GM21360 (cell line): ENCODE measurements at regions not wholly inside any gene's neighbourhood (a gene's known extent, or its start where the extent isn't known, plus 50 kb on each side); places are given as distances from the start of the nearest gene placed in this dataset.

Source experiments
- ATAC-seq: cut with Tn5 transposase; IDR thresholded peaks from one replicate; pipeline ENCODE4 v1.9.1; 2021; ENCODE audit warnings: mild to moderate bottlenecking, moderate library complexity; ENCODE audit not compliant: unreplicated experiment

GRCh38 chr13:32905063-32905863, 111.0 kb upstream of the KL start:
- no peak for ATAC-seq

- ATAC-seq, result no peak
Measured at GRCh38 chr13:32905864-32906180, 110.4 kb upstream of the KL start.

GRCh38 chr13:32907211-32907610, 109.0 kb upstream of the KL start:
- ATAC-seq, result no peak

GRCh38 chr13:32910530-32910929, 105.7 kb upstream of the KL start:
- no peak for ATAC-seq

- ATAC-seq, result no peak
Measured at GRCh38 chr13:32911506-32911905, 104.7 kb upstream of the KL start.

- no peak for ATAC-seq
Measured at GRCh38 chr13:32914686-32915085, 101.5 kb upstream of the KL start.

- no peak for ATAC-seq
Measured at GRCh38 chr13:32917504-32917903, 98.7 kb upstream of the KL start.

GRCh38 chr13:32923725-32924124, 92.5 kb upstream of the KL start:
- no peak for ATAC-seq

GRCh38 chr13:32924886-32925285, 91.3 kb upstream of the KL start:
- ATAC-seq, result no peak

- no peak for ATAC-seq
Measured at GRCh38 chr13:32925506-32925905, 90.7 kb upstream of the KL start.

- ATAC-seq, result no peak
Measured at GRCh38 chr13:32932376-32932775, 83.8 kb upstream of the KL start.

GRCh38 chr13:32936716-32937115, 79.5 kb upstream of the KL start:
- no peak for ATAC-seq

GRCh38 chr13:32938314-32938713, 77.9 kb upstream of the KL start:
- ATAC-seq, result no peak

GRCh38 chr13:32938907-32939306, 77.3 kb upstream of the KL start:
- ATAC-seq, result no peak

GRCh38 chr13:32940601-32941000, 75.6 kb upstream of the KL start:
- ATAC-seq, result no peak

GRCh38 chr13:32941368-32941767, 74.9 kb upstream of the KL start:
- no peak for ATAC-seq

- no peak for ATAC-seq
Measured at GRCh38 chr13:32946558-32946957, 69.7 kb upstream of the KL start.

- ATAC-seq, result no peak
Measured at GRCh38 chr13:32947411-32948276, 68.6 kb upstream of the KL start.

- ATAC-seq, result no peak
Measured at GRCh38 chr13:32949820-32950219, 66.4 kb upstream of the KL start.

GRCh38 chr13:32951580-32951979, 64.6 kb upstream of the KL start:
- no peak for ATAC-seq

GRCh38 chr13:32955881-32956594, 60.2 kb upstream of the KL start:
- no peak for ATAC-seq

- ATAC-seq, result no peak
Measured at GRCh38 chr13:32956595-32956933, 59.7 kb upstream of the KL start.
